Smooth muscle cell (in vitro differentiated cells): ENCODE measurements at regions not wholly inside any gene's neighbourhood (a gene's known extent, or its start where the extent isn't known, plus 50 kb on each side); places are given as distances from the start of the nearest gene placed in this dataset.

Experiments
- DNase-seq: peaks from one replicate; lab custom pipeline; 2025; ENCODE audit not compliant: unreplicated experiment; lab: John Stamatoyannopoulos, UW
- H2AFZ ChIP-seq: fragments of 200-600 bp; sonication (generic); 2 replicates; pipeline ENCODE4 v1.6.0; 2016; ENCODE audit warnings: antibody characterized with exemption, low read depth, mild to moderate bottlenecking
- H3F3A ChIP-seq: fragments of 200-600 bp; sonication (generic); 2 replicates; pipeline ENCODE4 v1.6.0; 2017; ENCODE audit warnings: antibody characterized with exemption, low read depth
- H3K27ac ChIP-seq: fragments of 200-600 bp; sonication (generic); 2 replicates; pipeline ENCODE4 v1.5.1; 2016; ENCODE audit warnings: low read depth, mild to moderate bottlenecking
- H3K27me3 ChIP-seq: fragments of 200-600 bp; sonication (generic); 2 replicates; pipeline ENCODE4 v1.6.1; 2016; ENCODE audit warnings: low read depth, mild to moderate bottlenecking
- H3K36me3 ChIP-seq: fragments of 200-600 bp; sonication (generic); 2 replicates; pipeline ENCODE4 v1.5.1; 2016; ENCODE audit warnings: low read depth
- H3K4me1 ChIP-seq: fragments of 200-600 bp; sonication (generic); 2 replicates; pipeline ENCODE4 v1.5.1; 2016; ENCODE audit warnings: low read depth
- H3K4me2 ChIP-seq: fragments of 200-600 bp; sonication (generic); 2 replicates; pipeline ENCODE4 v1.6.0; 2016; ENCODE audit warnings: mild to moderate bottlenecking
- H3K4me3 ChIP-seq: fragments of 200-600 bp; sonication (generic); 2 replicates; pipeline ENCODE4 v1.5.1; 2016; ENCODE audit warnings: mild to moderate bottlenecking
- H3K79me2 ChIP-seq: fragments of 200-600 bp; sonication (generic); 2 replicates; pipeline ENCODE4 v1.6.0; 2016; ENCODE audit warnings: low read depth, mild to moderate bottlenecking
- H3K9ac ChIP-seq: fragments of 200-600 bp; sonication (generic); 2 replicates; pipeline ENCODE4 v1.6.0; 2016; ENCODE audit warnings: low read depth
- H3K9me3 ChIP-seq: fragments of 200-600 bp; sonication (generic); replicated peaks from 2 replicates; pipeline ENCODE4 v1.5.1; 2016; ENCODE audit warnings: low read depth
- H4K20me1 ChIP-seq: fragments of 200-600 bp; sonication (generic); 2 replicates; pipeline ENCODE4 v1.6.0; 2016; ENCODE audit warnings: low read depth
- WGBS: methylation state at CpG from one replicate; pipeline ENCODE4 v1.1.7; 2016; ENCODE audit warnings: low lambda C conversion rate; 5-methylcytosine and 5-hydroxymethylcytosine counted together
- TF ChIP-seq, protein P1 (sequence below): fragments of 200-600 bp; sonication (generic); IDR thresholded peaks from 2 replicates; pipeline ENCODE4 v1.5.1; 2017; ENCODE audit warnings: borderline replicate concordance, mild to moderate bottlenecking, antibody characterized with exemption; ENCODE audit not compliant: insufficient read depth, poor library complexity, severe bottlenecking

DNA sequence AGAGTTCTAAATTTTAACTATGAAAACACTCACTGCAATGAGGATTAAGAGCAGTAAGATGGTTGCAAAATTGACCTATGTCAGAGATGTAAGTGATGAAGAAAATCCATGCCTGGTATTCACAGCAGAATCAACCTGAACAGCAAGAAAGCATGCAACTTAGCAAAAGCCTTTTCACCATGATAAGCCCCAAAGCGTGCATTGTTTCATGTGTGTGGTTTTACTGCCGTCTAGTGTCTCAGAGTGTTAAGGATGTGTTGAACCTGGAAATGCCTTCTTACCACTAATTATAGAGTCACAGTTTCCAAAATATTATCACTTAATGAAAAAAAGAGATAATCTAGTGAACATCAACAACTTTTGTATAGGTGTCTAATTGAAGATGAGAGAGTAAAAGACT, 415.2 kb upstream of the TRPC7 start:
- Histone ChIP-seq H3K27ac (peak overlapping the region; percentile 52), H2AFZ (no peak overlapping the region), H3K9me3 (no peaks in the 10 kb centered on the region), H3K27me3 (no peaks in the 10 kb centered on the region), H3K9ac (no peak overlapping the region), H3K36me3 (peaks cover under 1% of the 10 kb centered on the region), H3K79me2 (no peaks in the 10 kb centered on the region), H3K4me2 (no peak overlapping the region), H4K20me1 (no peaks in the 10 kb centered on the region), H3K4me1 (peaks cover 11% of the 10 kb centered on the region), H3F3A (peaks cover under 1% of the 10 kb centered on the region), H3K4me3 (no peak overlapping the region)
- 28% methylated on average over 2 of the region's 2 CpGs for WGBS
- TF ChIP-seq, protein P1, sequence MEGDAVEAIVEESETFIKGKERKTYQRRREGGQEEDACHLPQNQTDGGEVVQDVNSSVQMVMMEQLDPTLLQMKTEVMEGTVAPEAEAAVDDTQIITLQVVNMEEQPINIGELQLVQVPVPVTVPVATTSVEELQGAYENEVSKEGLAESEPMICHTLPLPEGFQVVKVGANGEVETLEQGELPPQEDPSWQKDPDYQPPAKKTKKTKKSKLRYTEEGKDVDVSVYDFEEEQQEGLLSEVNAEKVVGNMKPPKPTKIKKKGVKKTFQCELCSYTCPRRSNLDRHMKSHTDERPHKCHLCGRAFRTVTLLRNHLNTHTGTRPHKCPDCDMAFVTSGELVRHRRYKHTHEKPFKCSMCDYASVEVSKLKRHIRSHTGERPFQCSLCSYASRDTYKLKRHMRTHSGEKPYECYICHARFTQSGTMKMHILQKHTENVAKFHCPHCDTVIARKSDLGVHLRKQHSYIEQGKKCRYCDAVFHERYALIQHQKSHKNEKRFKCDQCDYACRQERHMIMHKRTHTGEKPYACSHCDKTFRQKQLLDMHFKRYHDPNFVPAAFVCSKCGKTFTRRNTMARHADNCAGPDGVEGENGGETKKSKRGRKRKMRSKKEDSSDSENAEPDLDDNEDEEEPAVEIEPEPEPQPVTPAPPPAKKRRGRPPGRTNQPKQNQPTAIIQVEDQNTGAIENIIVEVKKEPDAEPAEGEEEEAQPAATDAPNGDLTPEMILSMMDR, result peak; percentile 37
- no peak for DNase-seq

DNA sequence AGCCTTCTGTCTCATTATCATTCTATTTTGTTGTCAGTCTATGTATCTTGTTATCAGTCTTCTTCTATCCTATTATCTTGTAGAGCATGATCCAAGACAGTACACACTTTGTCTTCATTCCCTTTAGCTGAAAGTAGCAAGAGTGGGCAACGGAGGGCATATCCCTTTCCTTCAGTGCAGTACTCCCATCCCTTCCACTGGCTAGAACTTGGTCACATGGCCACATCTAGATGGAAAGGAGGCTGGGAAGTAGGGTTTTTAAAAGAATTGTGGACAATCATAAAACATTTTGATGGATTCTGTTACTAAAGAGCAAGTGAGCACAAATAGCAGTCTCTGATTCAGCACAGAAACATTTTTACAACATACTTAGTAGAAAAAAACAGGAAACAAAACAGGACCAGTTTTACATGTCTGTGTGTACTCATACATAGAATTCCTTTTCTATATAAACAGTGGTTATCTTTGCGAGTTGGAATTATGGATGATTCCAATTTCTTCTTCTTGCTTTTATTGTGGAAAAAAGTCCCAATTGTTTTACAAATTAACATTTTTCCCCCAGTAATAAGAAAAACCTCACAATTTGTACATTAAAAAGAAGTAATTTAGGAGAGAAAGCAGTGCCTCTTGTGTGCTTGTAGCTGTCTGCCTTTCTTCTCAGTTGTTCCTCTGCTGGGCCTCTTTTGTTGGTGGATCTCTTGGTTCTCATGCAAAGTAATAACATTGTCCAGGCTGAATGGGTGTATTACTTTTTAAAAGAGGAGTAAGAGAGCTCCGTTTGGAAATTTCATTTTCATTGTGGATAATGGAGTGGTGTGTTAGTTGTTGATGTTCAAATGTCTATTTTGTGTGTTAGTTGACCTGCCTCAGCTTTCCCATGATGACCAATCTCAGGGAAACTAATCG, 410.9 kb upstream of the TRPC7 start:
- no peak for DNase-seq
- Histone ChIP-seq H4K20me1 (no peaks in the 10 kb centered on the region), H3K27ac (peak overlapping the region; percentile 90)

DNA sequence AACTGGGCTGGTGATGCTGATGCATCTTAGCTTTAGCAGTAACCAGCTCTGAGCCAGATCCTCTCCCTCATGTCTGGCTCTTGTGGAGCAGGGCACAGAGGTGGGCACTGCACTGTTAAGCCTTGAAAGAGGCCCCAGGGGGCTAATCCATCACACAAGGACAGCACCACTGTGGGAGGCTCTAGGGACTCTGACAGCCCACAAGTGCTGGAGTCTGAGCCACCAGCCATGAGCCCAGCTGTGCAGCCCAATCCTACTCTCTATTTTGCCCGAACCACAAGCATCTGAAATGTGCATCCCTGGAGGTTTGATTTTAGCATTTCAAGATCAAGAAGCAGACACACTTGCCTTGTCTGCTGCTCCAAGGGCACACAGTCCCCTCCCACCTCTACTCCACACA, 407.1 kb upstream of the TRPC7 start:
- Histone ChIP-seq H3K4me2 (no peak overlapping the region), H2AFZ (no peak overlapping the region), H3K4me1 (peaks cover 11% of the 10 kb centered on the region), H3K27ac (no peak overlapping the region), H3K36me3 (peaks cover 4% of the 10 kb centered on the region), H3K9me3 (no peaks in the 10 kb centered on the region), H3K27me3 (no peaks in the 10 kb centered on the region), H3K9ac (no peak overlapping the region), H4K20me1 (no peaks in the 10 kb centered on the region), H3K4me3 (no peak overlapping the region), H3K79me2 (no peaks in the 10 kb centered on the region), H3F3A (peaks cover 5% of the 10 kb centered on the region)
- no peak for DNase-seq
- TF ChIP-seq, protein P1, result no peak
- WGBS, result 82% methylated on average over 1 of the region's 1 CpG

More for the DNA sequence above, 410.9 kb upstream of the TRPC7 start:
- Histone ChIP-seq H3K79me2 (no peaks in the 10 kb centered on the region), H2AFZ (peak overlapping the region; percentile 46), H3F3A (peaks cover 5% of the 10 kb centered on the region), H3K4me3 (no peak overlapping the region), H3K4me1 (peaks cover 11% of the 10 kb centered on the region), H3K36me3 (peaks cover 4% of the 10 kb centered on the region), H3K4me2 (peak overlapping the region; percentile 63), H3K27me3 (no peaks in the 10 kb centered on the region), H3K9me3 (no peaks in the 10 kb centered on the region), H3K9ac (peak overlapping the region; percentile 42)
- 52% methylated on average over 4 of the region's 4 CpGs for WGBS
- TF ChIP-seq, protein P1, result no peak
